Heart right ventricle (tissue), 16 donors: ENCODE measurements at regions not wholly inside any gene's neighbourhood (a gene's known extent, or its start where the extent isn't known, plus 50 kb on each side); places are given as distances from the start of the nearest gene placed in this dataset.

ENCODE experiments used
- ATAC-seq, 8 donors: fragments of 200-7000 bp; cut with Tn5 transposase; one replicate each; pipeline ENCODE4 v1.9.1; 2020; ENCODE audit warnings: mild to moderate bottlenecking in 8 of 8, moderate library complexity in 8 of 8, moderate number of reproducible peaks in 1 of 8
- DNase-seq, 2 donors: peaks; one replicate each; pipeline ENCODE4 v3.0.0-alpha.2; 2020
- H3K27ac ChIP-seq, 10 donors: fragments of 200-600 bp; sonication (generic) in 2 of 10; one replicate each; pipeline versions ENCODE4 v1.5.0 to v1.8.0; 2020 to 2022; ENCODE audit warnings: mild to moderate bottlenecking in 3 of 10
- H3K27me3 ChIP-seq, 7 donors: fragments of 200-600 bp; one replicate each; pipeline ENCODE4 v1.8.0; 2021 to 2022; ENCODE audit warnings: mild to moderate bottlenecking in 2 of 7
- H3K36me3 ChIP-seq, 9 donors: fragments of 200-600 bp; sonication (generic) in 1 of 9; one replicate each; pipeline versions ENCODE4 v1.5.0 to v1.8.0; 2020 to 2022; ENCODE audit warnings: mild to moderate bottlenecking in 2 of 9
- H3K4me1 ChIP-seq, 9 donors: fragments of 200-600 bp; sonication (generic) in 1 of 9; one replicate each; pipeline versions ENCODE4 v1.5.0 to v1.8.0; 2020 to 2022; ENCODE audit warnings: mild to moderate bottlenecking in 4 of 9
- H3K4me3 ChIP-seq, 10 donors: fragments of 200-600 bp; sonication (generic) in 2 of 10; one replicate each; pipeline versions ENCODE4 v1.5.0 to v1.8.0; 2020 to 2022; ENCODE audit warnings: mild to moderate bottlenecking in 7 of 10, moderate library complexity in 2 of 10
- H3K9me3 ChIP-seq, 11 donors: fragments of 200-600 bp in 10 of 11; sonication (generic) in 2 of 11; one replicate each; pipeline versions ENCODE4 v1.5.0 to v1.8.0; 2013 to 2022; ENCODE audit warnings: mild to moderate bottlenecking in 2 of 11, control low read depth in 1 of 11, moderate library complexity in 1 of 11
- CTCF ChIP-seq, 9 donors: fragments of 200-600 bp; sonication (generic) in 2 of 9; IDR thresholded peaks; one replicate each; pipeline versions ENCODE4 v1.5.0 to v1.8.0; 2021 to 2022; ENCODE audit warnings: antibody characterized with exemption in 9 of 9, mild to moderate bottlenecking in 5 of 9, moderate library complexity in 1 of 9
- WGBS, 2 donors: extraction: QIAGEN DNeasy Blood & Tissue Kit; methylation state at CpG; one replicate each; pipeline ENCODE4 v1.1.7; 2013; ENCODE audit warnings: inconsistent platforms in 1 of 2; 5-methylcytosine and 5-hydroxymethylcytosine counted together
- intact Hi-C, 10 donors: fragments of 100-400 bp; cut with DNase I; formaldehyde crosslinking; loops; one replicate each; pipeline versions ENCODE4 v1.11.1 to v1.14.2; 2022
- donor health status: Arrhythmogenic right ventricular cardiomyopathy.
- donor health status: ischemic (EF 13 %, LVEDD 7.1; RV severe dilation, severe dysfunction).
- donor health status: healthy with polysubstance abuse.
- donor health status: DM: no; HTN: yes; CAD: no.
- donor health status: DM: no; HTN: no; CAD: no.
- donor health status: ischemic (EF 25% LVEDD 6.9; RV normal size, moderate dysfunction).
- donor health status: ischemic (EF 25% LVEDD 5.7; RV mildly dilated, moderate dysfunction).
- donor health status: healthy.
- donor health status: DM: yes; HTN: yes; CAD: no.
- donor health status: Ischemic cardiomyopathy.
- donor health status: ischemic (EF 35%, LVEDD 5.7; RV mildly dilated, moderate dysfunction).
- donor health status: nonischemic (EF 11% LVEDD 7.7; RV severe dilation, severe dysfunction).
- donor health status: DM: yes; HTN: yes; CAD: no.
- donor health status: PGD.
- donor health status: ischemic (EF 29% LVEDD 5.4; RV normal size, mild dysfunction).
- donor health status: nonischemic (EF 23%, LVEDD 6.1; RV moderate dilation, normal function).

GRCh38 chr17:27069842-27070508 is 223.9 kb upstream of the WSB1 start:
- H3K9me3 ChIP-seq = peaks cover 0 to 6% (median 0%) of the 10 kb centered on the region in 11 donors
- no peaks in the 10 kb centered on the region for H3K4me1 ChIP-seq
- peaks cover 0 to 30% (median 7%) of the 10 kb centered on the region in 7 donors for H3K27me3 ChIP-seq
- intact Hi-C loops = no loop called here
- ATAC-seq (no peak), DNase-seq (no peak)
- no peak overlapping the region for H3K27ac ChIP-seq
- no peak overlapping the region for H3K4me3 ChIP-seq
- H3K36me3 ChIP-seq = no peaks in the 10 kb centered on the region
- no peak for TF ChIP-seq CTCF (IDR thresholded peaks at IDR 0.05)

DNA sequence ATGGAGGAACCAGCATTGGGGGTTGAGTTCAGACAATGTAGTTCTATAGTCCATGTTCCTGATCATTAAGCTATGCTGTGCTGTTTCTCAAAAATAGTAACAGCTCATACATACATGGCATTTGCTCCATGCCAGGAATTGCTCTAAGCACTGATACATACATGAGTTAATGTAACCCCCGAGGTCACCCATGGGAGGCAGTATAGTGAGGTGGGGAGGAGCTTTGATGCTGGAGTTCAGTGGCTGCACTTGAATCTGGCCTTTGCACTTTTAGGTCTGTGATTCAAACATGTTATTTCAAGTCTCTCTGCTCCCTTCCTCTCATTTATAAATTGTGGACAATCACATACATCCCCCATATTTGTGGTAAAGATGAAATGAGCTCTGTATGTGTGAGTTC is 223.1 kb upstream of the WSB1 start:
- H3K9me3 ChIP-seq = peaks cover 0 to 6% (median 0%) of the 10 kb centered on the region in 11 donors
- WGBS, 2 donors = 60 to 62% methylated on average over 1 of the region's 1 CpG
- no peak for ATAC-seq

GRCh38 chr17:27072885-27073284 is 221.0 kb upstream of the WSB1 start:
- no peak for ATAC-seq
- no peak overlapping the region for H3K27ac ChIP-seq
- 30 to 45% methylated on average over 3 of the region's 3 CpGs for WGBS, 2 donors
- TF ChIP-seq CTCF (IDR thresholded peaks at IDR 0.05) = no peak
- H3K4me1 ChIP-seq = no peaks in the 10 kb centered on the region
- H3K4me3 ChIP-seq = no peak overlapping the region
- H3K27me3 ChIP-seq = peaks cover 0 to 37% (median 7%) of the 10 kb centered on the region in 7 donors
- no peaks in the 10 kb centered on the region for H3K36me3 ChIP-seq
- peaks cover 0 to 6% (median 0%) of the 10 kb centered on the region in 11 donors for H3K9me3 ChIP-seq
- intact Hi-C loops = no loop called here
- no peak for DNase-seq

More for the DNA sequence above, 223.1 kb upstream of the WSB1 start:
- H3K4me3 ChIP-seq = no peak overlapping the region
- no peak for DNase-seq
- H3K4me1 ChIP-seq = no peaks in the 10 kb centered on the region
- intact Hi-C loops = no loop called here
- no peak for TF ChIP-seq CTCF (IDR thresholded peaks at IDR 0.05)
- H3K27me3 ChIP-seq = peaks cover 0 to 30% (median 6%) of the 10 kb centered on the region in 7 donors
- no peaks in the 10 kb centered on the region for H3K36me3 ChIP-seq
- no peak overlapping the region for H3K27ac ChIP-seq

GRCh38 chr17:27076814-27077213 is 217.1 kb upstream of the WSB1 start:
- ATAC-seq = no peak
- DNase-seq = no peak
- Histone ChIP-seq H3K36me3 (no peaks in the 10 kb centered on the region), H3K27ac (no peak overlapping the region), H3K27me3 (peaks cover 0 to 29% (median 7%) of the 10 kb centered on the region in 7 donors), H3K9me3 (no peaks in the 10 kb centered on the region), H3K4me3 (no peak overlapping the region), H3K4me1 (no peaks in the 10 kb centered on the region)
- intact Hi-C loops = no loop called here
- TF ChIP-seq CTCF (IDR thresholded peaks at IDR 0.05) = no peak
